DND-41 (cell line): ENCODE measurements at regions not wholly inside any gene's neighbourhood (a gene's known extent, or its start where the extent isn't known, plus 50 kb on each side); places are given as distances from the start of the nearest gene placed in this dataset.

Experiments used
- ATAC-seq: fragments of 200-7000 bp; cut with Tn5 transposase; 3 replicates; pipeline ENCODE4 v1.9.1; 2021; ENCODE audit warnings: low read depth; ENCODE audit not compliant: insufficient read depth
- DNase-seq: peaks from one replicate; pipeline ENCODE4 v3.0.0-alpha.2; 2020
- H2AFZ ChIP-seq: 2 replicates; pipeline ENCODE4 v1.6.0; 2012; ENCODE audit warnings: low read depth, low read length
- H3K27ac ChIP-seq: 2 replicates; pipeline ENCODE4 v1.5.1; 2012; ENCODE audit warnings: low read length, inconsistent platforms
- H3K27me3 ChIP-seq: fragments of 200-600 bp; sonication (generic); 2 replicates; pipeline ENCODE4 v1.6.0; 2012; ENCODE audit warnings: low read length, mild to moderate bottlenecking, inconsistent platforms; ENCODE audit not compliant: insufficient read depth, poor library complexity
- H3K36me3 ChIP-seq: 2 replicates; pipeline ENCODE4 v1.5.1; 2012; ENCODE audit warnings: low read length, inconsistent platforms; ENCODE audit not compliant: insufficient read depth
- H3K4me1 ChIP-seq: 2 replicates; pipeline ENCODE4 v1.5.1; 2012; ENCODE audit warnings: mild to moderate bottlenecking, low read length; ENCODE audit not compliant: insufficient read depth
- H3K4me2 ChIP-seq: 2 replicates; pipeline ENCODE4 v1.6.0; 2012; ENCODE audit warnings: mild to moderate bottlenecking, moderate library complexity, low read length, inconsistent platforms; ENCODE audit not compliant: insufficient read depth
- H3K4me3 ChIP-seq, 2 experiments: fragments of 200-600 bp in 1 of 2; shearing (Covaris generic) in 1 of 2; 2 replicates each; pipeline ENCODE4 v1.5.1; 2012 to 2016; ENCODE audit warnings: inconsistent platforms in 2 of 2, low read length in 2 of 2, mild to moderate bottlenecking in 2 of 2, low read depth in 1 of 2, moderate library complexity in 1 of 2
- H3K79me2 ChIP-seq: 2 replicates; pipeline ENCODE4 v1.6.0; 2012; ENCODE audit warnings: low read length, inconsistent platforms; ENCODE audit not compliant: insufficient read depth
- H3K9ac ChIP-seq: 2 replicates; pipeline ENCODE4 v1.6.0; 2012; ENCODE audit warnings: low read depth, mild to moderate bottlenecking, inconsistent platforms, low read length, moderate library complexity
- H3K9me3 ChIP-seq: 2 replicates; pipeline ENCODE4 v1.5.1; 2012; ENCODE audit warnings: low read length, moderate library complexity, mild to moderate bottlenecking, inconsistent platforms; ENCODE audit not compliant: insufficient read depth, severe bottlenecking
- H4K20me1 ChIP-seq: 2 replicates; pipeline ENCODE4 v1.6.0; 2012; ENCODE audit warnings: low read length; ENCODE audit not compliant: insufficient read depth
- CTCF ChIP-seq: IDR thresholded peaks from 2 replicates; pipeline ENCODE4 v1.5.1; 2012; ENCODE audit warnings: borderline replicate concordance, low read length, moderate library complexity, mild to moderate bottlenecking; ENCODE audit not compliant: poor library complexity, severe bottlenecking; ENCODE audit errors: extremely low read depth
- EZH2 ChIP-seq: IDR thresholded peaks from 3 replicates; pipeline ENCODE4 v1.6.1; 2012; ENCODE audit warnings: borderline replicate concordance, low read depth, mild to moderate bottlenecking, moderate library complexity, low read length, inconsistent platforms; ENCODE audit not compliant: severe bottlenecking

DNA sequence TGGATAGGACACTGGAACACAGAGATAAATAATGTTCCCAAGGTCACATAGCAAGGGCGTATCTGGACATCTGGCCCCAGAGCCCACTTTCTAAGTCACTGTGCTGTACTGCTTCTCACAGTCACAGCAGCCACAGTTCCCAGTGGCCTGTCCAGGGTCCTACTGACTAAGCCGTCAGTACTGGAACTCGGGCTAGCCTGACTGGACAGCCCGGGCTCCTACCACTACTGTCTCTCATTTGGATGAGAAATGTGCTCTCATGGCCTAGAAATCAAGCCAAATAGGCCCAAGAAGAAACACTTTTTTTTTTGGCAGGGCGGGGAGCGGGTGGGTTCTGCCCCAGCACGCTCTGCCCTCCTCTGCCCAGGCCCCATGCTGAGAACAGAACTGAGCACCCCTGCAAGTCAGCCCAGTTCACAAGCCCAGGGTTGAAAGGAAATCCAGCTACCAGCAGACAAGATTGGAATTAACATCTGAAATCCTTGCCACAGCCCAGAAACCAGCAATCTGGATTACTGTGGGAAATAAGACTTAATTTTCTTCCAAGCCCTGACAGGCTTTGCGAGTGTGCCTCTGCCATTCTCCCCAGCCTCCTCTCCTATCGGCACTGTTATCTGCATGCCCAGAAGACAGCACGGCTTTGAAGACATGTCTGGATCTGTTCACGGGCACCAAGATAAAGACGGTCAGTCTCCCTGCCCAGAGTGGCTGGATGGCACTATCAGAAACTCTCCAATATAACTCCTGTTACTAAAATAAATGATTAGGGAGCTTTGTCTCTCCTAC, 182.9 kb upstream of the NCAM1 start:
- DNase-seq = no peak
- no peaks in the 10 kb centered on the region for H3K79me2 ChIP-seq
- no peaks in the 10 kb centered on the region for H3K4me1 ChIP-seq
- H4K20me1 ChIP-seq = no peaks in the 10 kb centered on the region
- H3K27me3 ChIP-seq = no peaks in the 10 kb centered on the region
- no peak for TF ChIP-seq CTCF
- no peak overlapping the region for H3K27ac ChIP-seq
- no peak overlapping the region for H3K9ac ChIP-seq
- H2AFZ ChIP-seq = no peak overlapping the region
- ATAC-seq = no peak
- no peaks in the 10 kb centered on the region for H3K36me3 ChIP-seq
- no peak overlapping the region for H3K4me3 ChIP-seq
- no peak overlapping the region for H3K4me2 ChIP-seq
- no peaks in the 10 kb centered on the region for H3K9me3 ChIP-seq

DNA sequence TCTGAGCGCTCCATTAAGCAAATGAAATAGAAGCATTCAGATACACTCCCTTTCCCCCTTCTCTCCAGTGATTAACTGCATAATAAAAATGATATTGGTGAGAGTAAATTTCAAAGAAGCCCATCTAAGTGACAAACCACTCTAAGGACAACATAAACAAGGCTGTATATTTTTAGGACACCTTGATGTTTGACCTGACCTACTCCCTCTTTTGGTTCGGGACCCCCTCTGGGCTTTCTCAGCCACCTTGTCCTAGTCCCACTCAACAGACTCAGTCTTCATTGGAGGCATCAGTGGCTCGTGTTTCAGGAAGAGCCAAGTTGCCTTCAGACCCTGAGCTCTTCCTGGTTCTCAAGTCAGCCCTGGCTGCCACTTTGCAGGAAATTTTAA, 182.3 kb upstream of the NCAM1 start:
- no peak overlapping the region for H3K4me2 ChIP-seq

GRCh38 chr11:112780351-112781087, 180.7 kb upstream of the NCAM1 start:
- Histone ChIP-seq H3K4me3 (no peak overlapping the region), H3K4me2 (no peak overlapping the region), H3K9me3 (no peaks in the 10 kb centered on the region), H4K20me1 (no peaks in the 10 kb centered on the region), H3K27ac (no peak overlapping the region), H3K36me3 (no peaks in the 10 kb centered on the region), H3K79me2 (no peaks in the 10 kb centered on the region), H3K9ac (no peak overlapping the region), H3K27me3 (no peaks in the 10 kb centered on the region), H3K4me1 (no peaks in the 10 kb centered on the region), H2AFZ (no peak overlapping the region)
- ATAC-seq (no peak), DNase-seq (no peak)
- TF ChIP-seq CTCF = no peak

More for the DNA sequence above, 182.3 kb upstream of the NCAM1 start:
- no peaks in the 10 kb centered on the region for H4K20me1 ChIP-seq
- H3K4me3 ChIP-seq = no peak overlapping the region
- H3K27me3 ChIP-seq = no peaks in the 10 kb centered on the region
- DNase-seq (no peak), ATAC-seq (no peak)
- H3K79me2 ChIP-seq = no peaks in the 10 kb centered on the region
- no peaks in the 10 kb centered on the region for H3K9me3 ChIP-seq
- H2AFZ ChIP-seq = no peak overlapping the region
- TF ChIP-seq EZH2 (no peak), CTCF (no peak)
- H3K4me1 ChIP-seq = no peaks in the 10 kb centered on the region
- H3K9ac ChIP-seq = no peak overlapping the region
- no peaks in the 10 kb centered on the region for H3K36me3 ChIP-seq
- H3K27ac ChIP-seq = no peak overlapping the region
